GM21717 (cell line): ENCODE measurements at regions not wholly inside any gene's neighbourhood (a gene's known extent, or its start where the extent isn't known, plus 50 kb on each side); places are given as distances from the start of the nearest gene placed in this dataset.
"Not testable (repeated sequence)": the region's sequence is repeated elsewhere in the genome, so short reads cannot be mapped to it uniquely, and the experiment has no call there.

Experiments used
- ATAC-seq: cut with Tn5 transposase; IDR thresholded peaks from one replicate; pipeline ENCODE4 v1.9.1; 2021; ENCODE audit warnings: mild to moderate bottlenecking, moderate library complexity; ENCODE audit not compliant: unreplicated experiment

DNA sequence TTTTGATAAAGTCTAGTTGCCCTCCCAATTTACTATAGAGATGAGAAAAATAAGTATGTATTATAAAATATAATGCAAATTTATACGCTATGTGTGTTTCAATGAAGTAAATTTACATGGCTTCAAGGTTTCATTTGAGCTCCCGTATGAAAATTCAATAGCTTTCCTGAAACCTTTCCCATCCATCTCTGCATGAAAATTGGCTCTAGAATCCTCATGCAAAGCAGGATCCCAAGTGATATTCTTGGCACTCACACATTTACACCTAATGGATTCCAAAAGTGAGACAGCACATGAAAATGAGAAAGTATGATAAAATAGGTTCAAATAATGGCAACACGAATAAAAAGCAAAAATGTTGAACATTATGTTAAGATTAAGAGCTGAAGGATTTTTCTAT lies 1595.8 kb upstream of the SEL1L start:
- no peak for ATAC-seq

DNA sequence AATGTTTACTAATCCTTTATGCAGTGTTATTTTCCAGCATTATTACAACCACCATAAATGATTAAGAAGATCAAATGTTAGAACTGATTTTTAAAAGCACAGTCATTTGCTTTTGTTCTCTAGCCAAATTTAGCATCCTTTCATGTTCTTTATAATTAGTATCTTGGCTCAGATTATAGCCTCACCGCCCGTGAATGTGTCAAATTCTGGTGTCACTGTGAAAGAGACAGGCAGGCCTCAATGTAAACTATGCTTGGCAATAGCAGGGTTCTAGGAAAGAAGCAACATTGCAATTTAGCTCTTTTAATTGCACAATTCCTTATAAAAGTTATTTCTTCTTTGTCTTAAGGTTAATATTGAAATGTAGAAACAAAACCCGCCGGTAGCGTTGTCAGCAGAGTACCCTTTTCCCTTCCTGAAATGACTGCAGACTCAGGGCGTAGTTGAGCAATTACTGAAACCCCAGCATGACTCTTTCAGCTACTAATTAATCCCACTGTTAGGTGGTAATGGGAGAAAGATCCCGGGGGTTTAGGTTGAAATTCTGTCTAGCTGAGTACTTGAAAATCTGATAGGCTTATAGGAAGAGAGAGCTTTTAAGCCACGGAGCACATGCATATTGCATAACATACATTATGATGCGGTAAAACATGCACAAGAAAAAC lies 1600.5 kb upstream of the SEL1L start:
- ATAC-seq, result no peak

DNA sequence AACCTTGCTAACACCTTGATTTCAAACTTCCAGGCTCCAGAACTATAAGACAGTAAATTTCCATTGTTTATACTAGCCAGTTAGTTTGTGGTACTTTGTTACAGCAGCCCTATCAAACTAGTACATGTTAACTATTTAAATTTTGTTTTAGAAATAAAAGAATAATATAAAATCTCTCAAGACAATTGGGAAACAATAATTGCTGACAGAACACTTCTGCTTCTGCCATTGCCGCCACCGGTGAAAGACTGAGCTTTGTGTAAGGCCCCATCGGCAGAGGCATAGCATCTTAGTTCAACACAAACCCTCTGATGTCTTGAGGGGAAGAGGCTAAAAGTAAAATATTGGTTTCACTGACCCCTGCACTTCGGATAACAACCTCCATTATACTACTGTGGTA lies 1607.1 kb upstream of the SEL1L start:
- ATAC-seq, result no peak

DNA sequence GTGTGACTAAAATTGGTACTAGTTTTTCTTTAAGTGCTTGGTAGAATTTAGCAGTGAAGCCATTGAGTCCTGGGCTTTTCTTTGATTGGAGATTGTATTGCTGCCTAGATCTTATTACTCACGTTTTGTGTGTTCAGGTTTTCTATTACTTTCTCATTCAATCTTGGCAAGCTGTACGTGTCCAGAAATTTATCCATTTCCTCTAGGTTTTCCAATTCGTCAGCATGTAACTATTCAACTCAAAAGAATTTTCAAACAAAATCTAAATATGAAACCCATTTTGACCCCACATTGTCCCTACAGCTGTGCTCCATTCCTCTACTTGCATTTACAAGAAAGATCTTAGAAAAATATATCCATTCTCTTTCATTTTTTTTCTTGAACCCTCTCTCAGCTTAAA lies 1613.4 kb upstream of the SEL1L start:
- no peak for ATAC-seq

DNA sequence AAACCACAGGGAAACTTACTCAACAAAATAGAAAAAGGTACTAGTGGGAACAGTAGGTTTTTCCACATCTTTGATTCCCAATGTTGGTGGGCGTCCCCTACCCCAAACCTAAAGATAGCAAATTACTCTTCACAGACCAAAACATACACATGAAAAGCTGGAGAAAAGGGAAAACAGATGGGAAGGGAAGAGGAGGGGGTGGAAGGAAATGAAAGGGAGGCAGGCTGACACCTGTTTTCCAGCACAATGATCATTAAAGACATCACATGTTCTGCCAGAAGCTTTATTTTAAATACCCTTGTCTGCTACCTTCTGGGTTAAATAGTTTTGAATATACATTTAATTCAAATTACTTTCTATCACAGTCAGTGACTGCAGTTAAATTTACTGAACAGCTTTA lies 1617.9 kb upstream of the SEL1L start:
- ATAC-seq, result no peak

DNA sequence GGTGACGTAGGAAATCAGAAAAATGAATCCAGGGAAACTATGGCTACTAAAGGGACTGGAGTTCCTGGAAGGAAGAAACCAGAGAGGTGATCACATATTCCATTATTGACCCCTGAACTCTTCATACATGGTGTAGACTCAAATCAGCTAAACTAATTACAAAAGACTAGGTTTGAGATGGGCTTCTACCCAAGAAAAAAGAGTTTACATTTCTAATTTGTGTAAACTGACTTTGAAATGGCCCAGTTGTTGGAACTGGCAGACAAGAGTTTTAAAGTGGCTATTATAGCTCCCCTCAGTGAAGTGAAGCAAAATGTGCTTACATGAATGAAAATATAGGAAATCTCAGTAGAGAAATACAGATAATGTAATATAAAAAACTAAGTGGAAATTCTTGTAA lies 1619.4 kb upstream of the SEL1L start:
- ATAC-seq, result no peak

DNA sequence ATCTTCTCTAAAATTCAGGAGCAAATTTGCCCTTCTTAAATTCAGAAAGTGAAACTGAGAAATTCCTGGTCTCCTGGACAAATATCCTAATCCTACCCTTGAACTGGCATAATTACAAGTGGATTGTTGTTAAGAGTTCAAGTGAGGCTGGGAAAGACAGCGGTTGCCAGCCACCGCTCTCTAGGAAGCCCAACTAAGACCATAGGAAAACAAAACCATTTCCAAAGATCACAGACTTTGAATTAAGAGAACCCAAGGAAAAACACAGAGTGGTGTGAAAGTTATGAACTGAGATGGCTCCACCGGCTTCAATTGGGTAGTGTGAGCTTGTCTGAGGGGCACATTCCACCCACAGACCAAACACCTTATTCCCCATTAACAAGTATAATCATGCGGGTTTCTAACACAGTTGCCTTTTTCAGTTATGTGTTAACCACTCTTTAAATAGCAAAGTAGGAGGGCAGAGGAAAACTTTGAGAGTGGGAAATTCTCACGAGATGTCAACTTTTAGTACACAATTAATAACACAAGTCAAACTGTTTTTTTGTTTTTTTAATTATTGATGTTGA lies 1628.8 kb upstream of the SEL1L start:
- no peak for ATAC-seq

DNA sequence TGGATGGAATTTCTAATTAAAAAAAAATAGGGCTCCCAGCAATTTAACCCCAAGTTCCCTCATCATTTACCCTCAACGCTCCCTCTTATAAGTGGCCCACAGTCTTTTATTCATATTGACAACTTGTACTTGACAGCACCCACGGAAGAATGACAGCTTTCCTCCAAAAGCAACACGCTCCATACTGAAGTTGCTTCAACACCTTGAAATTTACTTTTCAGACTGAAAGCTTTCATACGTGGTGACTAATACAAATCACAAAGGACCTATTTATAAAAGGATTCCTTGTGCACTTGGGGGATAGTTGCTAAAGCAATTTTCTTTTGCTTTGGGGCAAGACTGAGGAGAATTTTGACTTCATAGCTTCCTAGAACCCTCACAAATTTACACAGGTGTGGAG lies 1629.4 kb upstream of the SEL1L start:
- ATAC-seq, result no peak

DNA sequence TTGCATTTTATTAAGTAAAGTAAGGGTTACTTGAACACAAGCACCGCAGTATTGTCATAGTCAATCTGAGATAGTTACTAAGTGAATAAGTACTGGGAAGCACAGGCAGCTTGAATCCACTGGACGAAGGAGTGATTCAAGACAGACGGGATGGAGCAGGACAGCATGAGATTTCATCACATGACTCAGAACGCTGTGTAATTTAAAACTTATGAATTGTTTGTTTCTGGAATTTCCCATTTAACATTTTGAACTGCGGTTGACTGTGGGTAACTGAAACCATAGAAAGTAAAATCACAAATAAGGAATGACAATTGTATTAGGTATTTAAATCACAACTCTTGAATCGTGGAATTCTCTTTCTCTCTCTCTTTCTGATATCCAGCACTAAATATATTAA lies 1630.4 kb upstream of the SEL1L start:
- ATAC-seq, result no peak

DNA sequence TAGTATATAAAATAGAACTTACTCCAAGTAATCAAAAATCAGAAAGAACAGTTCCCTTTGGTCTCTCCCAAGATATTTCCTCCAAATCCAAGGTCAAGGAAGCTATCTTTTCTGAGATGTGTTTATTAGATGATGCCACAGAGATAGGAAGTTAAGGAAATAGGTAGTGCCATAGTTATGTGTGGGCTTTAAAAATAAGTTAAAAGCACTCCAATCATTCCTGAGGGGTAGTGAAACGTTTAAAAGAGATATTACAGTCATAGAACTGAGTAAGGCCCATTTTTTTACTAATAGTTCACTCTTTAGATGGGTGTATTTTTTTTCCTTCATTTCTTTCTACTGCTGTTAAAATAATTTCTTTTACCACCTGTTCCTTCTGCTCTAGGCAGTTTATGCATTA lies 1630.9 kb upstream of the SEL1L start:
- no peak for ATAC-seq

DNA sequence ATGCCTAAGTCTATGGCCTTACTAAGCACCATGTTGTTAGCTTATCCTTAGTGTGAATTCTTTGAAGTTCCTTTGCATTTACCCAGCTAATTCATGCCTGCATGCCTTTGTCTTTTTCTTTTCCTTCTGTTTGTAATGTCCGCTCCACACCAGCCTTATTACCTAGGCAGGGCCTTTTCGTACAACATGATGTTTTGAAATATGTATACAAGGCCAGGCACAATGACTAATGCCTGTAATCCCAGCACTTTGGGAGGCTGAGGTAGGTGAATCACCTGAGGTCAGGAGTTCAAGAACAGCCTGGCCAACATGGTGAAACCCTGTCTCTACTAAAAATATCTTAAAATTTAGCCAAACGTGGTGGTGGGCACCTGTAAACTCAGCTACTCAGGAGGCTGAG lies 1636.5 kb upstream of the SEL1L start:
- no peak for ATAC-seq

DNA sequence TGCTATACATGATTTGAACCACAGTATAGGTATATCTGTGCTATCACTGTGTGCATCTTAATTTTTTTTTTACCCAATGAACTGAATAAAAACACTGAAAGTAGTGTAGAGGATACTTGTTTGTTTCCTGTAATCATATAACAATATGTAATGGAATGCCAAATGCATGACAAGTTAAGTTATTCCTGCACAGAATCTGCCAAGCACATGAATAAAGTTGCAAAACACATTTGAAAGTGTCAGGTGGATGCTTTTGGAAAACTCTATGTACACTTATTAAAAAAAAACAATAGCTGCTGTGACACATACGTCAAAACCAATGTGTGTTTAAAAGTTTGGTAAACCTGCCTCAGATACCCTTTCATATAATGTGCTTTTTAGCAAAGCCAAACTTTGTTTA lies 1638.1 kb upstream of the SEL1L start:
- ATAC-seq, result no peak

DNA sequence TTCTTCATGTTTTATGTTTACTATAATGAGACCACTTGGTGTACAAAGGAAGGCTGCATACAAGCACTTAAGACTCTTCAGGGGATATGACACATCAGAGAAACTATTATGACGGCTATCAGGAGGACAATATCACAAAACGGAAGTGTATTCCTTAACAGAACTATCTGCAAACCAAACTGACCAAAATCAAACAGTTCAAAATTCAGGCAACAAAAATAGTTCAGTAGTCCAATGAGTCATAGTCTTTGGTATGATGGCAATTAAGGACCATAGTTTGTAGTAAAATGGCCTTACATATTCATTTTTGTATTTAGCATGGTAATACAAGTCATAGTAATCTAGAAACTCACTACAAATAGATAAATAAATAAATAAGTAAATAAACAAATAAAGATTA lies 1638.7 kb upstream of the SEL1L start:
- no peak for ATAC-seq

DNA sequence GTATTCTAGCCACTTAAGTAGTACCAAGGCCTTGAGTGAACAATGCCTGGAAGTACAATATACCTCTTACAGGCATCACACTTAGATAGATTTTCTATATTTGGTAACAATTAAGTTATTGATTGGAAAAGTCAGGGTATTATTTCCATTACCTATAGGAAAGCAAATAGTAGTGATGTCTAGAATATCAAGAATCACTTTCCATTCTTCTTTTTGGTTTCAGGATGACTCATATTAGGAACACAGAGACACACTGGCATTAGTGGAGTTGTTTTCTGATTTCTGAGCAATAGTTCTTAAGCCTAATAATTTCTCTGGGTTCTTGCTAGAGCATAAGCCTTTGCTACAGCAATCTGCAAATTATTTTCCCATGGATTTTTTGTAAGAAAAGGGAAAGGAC lies 1640.0 kb upstream of the SEL1L start:
- ATAC-seq, result no peak

DNA sequence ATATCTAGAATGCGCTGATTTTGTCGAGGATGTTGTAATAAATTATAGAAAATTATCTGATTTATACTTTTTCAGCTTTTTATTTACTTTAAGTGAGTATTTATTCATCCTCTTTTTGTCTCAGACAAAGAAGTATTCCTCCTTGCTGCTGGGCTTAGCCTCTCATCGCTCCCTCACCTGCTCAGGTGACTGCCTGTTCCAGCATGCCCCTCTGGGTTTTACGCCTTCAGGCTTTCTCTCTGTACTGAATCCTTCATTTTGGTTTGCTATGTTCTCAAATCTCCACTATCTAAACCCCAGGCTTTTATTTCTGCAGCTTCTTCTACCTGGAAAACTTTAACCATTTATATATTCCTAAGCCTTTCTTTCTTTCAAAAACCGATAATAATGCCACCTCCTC lies 1650.9 kb upstream of the SEL1L start:
- no peak for ATAC-seq

DNA sequence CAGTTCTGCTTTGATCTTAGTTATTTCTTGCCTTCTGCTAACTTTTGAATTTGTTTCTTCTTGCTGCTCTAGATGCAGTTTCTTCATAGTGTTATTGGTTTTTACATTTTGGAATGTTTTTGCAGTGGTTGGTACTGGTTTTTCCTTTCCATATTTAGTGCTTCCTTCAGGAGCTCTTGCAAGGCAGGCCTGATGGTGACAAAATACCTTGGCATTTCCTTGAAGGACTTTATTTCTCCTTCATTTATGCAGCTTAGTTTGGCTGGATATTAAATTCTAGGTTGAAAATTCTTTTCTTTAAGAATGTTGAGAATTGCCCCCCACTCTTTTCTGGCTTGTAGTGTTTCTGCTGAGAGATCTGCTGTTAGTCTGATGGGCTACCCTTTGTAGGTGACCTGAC lies 1654.7 kb upstream of the SEL1L start:
- not testable (repeated sequence) for ATAC-seq

DNA sequence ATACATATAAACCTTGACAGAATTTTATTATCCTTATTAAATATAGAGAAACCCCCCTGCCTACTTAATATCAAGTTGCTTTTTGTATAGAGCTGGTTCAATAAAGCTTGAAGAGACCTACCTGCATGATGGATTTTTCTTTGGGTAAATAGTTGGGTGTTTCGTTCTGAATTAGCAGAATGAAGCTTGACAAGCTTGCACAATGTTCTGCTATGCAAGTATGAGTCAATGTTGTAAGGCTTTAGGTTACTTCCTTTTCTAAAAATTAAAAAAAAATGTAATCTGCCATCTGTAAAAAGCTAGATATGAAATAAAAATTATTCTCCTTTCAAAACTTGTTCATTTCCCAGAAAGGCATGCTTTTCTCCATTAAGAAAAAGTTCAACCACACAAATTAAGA lies 1662.6 kb upstream of the SEL1L start:
- ATAC-seq, result no peak

DNA sequence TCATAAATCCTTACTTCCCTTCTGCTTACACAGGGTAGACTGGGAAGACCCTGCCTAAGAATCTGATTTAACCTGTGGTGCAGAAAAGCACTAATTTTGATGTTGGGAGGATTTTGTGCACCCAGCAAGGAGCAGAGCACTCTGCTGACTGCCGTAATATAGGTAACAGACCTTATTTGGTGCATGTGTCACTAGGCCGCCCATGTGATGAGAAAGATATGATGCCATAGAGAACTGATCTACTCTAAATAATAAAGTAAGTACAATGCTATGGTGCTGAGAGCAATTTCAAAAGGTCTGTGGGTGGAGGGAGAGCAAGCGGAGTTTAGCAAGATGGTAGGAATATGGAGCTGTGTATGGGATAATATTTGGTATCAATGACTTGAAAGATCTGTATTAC lies 1663.6 kb upstream of the SEL1L start:
- no peak for ATAC-seq

DNA sequence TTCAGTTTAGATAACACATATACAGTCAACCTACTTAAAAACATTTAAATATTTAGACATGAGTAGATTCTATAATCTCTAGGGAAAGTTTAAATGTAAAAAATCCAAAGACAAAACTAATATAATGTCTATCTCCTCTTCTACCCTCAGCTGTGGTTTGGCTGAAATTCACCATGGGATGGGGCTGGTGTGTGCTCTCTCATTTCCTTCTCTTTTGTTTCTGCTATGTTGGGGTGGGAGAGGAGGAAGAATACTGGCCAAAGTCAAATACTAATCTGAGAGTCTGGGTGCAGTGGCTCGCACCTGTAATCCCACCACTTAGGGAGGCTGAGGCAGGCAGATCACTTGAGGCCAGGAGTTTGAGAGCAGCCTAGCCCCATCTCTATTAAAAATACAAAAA lies 1673.9 kb upstream of the SEL1L start:
- ATAC-seq, result no peak

DNA sequence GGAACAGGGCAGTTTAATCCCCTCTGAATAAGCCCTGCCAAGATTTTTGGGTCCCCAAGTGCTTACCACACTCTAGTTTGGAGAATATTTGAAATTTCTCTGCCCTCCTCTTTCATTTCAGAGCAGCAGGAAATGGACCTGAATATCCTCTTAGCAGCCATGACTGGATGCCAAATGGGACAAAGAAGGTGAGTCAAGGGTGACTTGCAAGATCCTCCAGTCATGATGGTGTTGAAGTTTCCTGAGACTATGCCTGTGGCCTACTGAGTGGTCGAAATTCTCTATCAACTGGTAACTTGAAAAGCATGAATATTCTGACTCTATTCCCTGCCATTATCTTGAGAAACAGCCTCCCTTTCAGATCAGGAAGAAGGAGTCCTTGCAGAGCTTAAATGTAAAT lies 1674.7 kb upstream of the SEL1L start:
- no peak for ATAC-seq

DNA sequence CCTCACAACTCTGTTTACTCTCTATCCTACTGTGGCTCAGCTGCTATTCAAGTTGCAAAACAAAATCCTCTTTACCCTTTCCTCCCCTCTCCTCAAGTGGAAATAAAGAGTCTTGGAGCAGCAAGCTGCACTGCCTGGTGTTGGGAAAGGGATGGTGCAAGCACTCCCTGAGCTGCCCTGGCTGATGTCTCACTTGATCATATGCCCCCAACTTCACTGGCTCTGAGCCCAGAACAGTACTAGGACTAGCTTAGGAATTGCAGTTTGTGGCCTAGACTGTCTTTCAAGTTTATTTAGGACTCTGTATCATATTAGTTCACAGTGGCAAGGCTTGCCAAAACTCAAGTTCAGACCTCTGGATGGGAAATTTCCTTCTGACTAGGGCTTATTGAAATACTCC lies 1683.8 kb upstream of the SEL1L start:
- no peak for ATAC-seq

DNA sequence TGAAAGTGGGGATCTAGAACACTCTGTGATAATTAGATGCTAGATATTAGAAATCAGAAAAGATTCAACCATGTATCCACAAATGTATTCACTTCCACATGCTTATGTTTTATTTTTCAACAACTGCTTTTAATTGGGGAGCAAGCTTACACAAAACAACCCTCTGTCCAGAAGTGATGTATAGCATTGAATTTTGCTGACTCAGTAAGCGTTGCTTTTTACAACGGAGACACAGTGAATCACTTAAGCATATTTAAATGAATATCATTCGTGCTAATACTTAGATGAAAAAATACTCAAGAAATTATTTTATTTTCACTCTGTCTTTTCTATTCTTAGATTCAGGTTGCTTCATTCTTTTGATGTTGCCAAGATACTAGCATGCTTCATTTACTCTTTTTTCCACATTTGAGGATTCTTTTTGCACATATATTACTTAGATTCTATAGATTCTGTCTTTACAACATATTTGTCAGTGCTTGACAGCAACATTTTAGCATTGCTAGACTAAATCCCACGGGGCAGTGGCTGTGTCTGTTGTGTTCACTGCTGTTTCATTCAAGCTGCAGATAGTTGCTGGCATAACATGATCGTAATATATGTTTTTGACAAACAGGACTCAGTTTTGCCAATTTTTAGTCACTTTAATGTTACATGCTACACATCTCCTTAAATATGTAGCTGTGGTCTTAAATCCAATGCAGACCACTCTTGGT lies 1714.4 kb upstream of the SEL1L start:
- ATAC-seq, result no peak

DNA sequence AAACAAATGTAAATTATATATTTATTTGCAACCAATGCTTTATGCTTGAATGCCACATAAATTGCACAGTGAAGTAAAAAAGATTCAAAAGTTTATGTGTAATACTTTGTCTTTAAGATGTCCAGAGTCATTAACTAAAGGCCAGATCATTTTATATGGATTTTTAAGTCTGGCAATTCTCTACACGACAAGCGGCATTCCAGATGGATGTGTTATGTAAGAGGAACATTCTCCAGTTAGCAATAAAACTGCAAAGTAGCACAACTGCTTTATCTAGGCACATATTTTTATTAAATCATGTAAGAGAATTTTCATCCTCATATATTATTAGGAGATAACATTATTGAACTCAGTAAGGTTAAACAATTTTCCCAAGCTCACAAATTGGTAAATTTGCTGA lies 1717.7 kb upstream of the SEL1L start:
- no peak for ATAC-seq
